HFFc6 (cell line): ENCODE measurements at regions not wholly inside any gene's neighbourhood (a gene's known extent, or its start where the extent isn't known, plus 50 kb on each side); places are given as distances from the start of the nearest gene placed in this dataset.

Experiments used
- DNase-seq: peaks from one replicate; pipeline ENCODE4 v3.0.0-alpha.2; 2018
- H3K27ac Mint-ChIP-seq: 2 replicates; pipeline ENCODE4 v1.8.0; 2020; ENCODE audit warnings: mild to moderate bottlenecking, mixed read lengths
- H3K27me3 Mint-ChIP-seq: 2 replicates; pipeline ENCODE4 v1.8.0; 2021; ENCODE audit warnings: mild to moderate bottlenecking, moderate library complexity, mixed read lengths; ENCODE audit not compliant: insufficient read depth
- H3K36me3 Mint-ChIP-seq: 2 replicates; pipeline ENCODE4 v1.8.0; 2021; ENCODE audit warnings: low read depth, mixed read lengths
- H3K4me1 Mint-ChIP-seq: 2 replicates; pipeline ENCODE4 v1.8.0; 2020; ENCODE audit warnings: low read depth, mixed read lengths
- H3K4me3 Mint-ChIP-seq: 2 replicates; pipeline ENCODE4 v1.8.0; 2020; ENCODE audit warnings: mild to moderate bottlenecking, moderate library complexity, mixed read lengths
- H3K9me3 Mint-ChIP-seq: 2 replicates; pipeline ENCODE4 v1.8.0; 2020; ENCODE audit warnings: mild to moderate bottlenecking, mixed read lengths
- TF ChIP-seq, protein P1 (sequence below): fragments of 200-600 bp; sonication (generic); IDR thresholded peaks from 2 replicates; pipeline ENCODE4 v1.5.0; 2021; ENCODE audit warnings: antibody characterized with exemption, mild to moderate bottlenecking

- Mint-ChIP-seq H3K4me3 (no peak overlapping the region), H3K9me3 (peaks cover 23% of the 10 kb centered on the region), H3K4me1 (no peaks in the 10 kb centered on the region), H3K36me3 (no peaks in the 10 kb centered on the region), H3K27me3 (no peaks in the 10 kb centered on the region), H3K27ac (no peak overlapping the region)
- TF ChIP-seq, protein P1, sequence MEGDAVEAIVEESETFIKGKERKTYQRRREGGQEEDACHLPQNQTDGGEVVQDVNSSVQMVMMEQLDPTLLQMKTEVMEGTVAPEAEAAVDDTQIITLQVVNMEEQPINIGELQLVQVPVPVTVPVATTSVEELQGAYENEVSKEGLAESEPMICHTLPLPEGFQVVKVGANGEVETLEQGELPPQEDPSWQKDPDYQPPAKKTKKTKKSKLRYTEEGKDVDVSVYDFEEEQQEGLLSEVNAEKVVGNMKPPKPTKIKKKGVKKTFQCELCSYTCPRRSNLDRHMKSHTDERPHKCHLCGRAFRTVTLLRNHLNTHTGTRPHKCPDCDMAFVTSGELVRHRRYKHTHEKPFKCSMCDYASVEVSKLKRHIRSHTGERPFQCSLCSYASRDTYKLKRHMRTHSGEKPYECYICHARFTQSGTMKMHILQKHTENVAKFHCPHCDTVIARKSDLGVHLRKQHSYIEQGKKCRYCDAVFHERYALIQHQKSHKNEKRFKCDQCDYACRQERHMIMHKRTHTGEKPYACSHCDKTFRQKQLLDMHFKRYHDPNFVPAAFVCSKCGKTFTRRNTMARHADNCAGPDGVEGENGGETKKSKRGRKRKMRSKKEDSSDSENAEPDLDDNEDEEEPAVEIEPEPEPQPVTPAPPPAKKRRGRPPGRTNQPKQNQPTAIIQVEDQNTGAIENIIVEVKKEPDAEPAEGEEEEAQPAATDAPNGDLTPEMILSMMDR, result no peak
- no peak for DNase-seq
These were observed 207.7 kb upstream of the DACH1 start for GRCh38 chr13:72074663-72075062.

- peaks cover 21% of the 10 kb centered on the region for H3K9me3 Mint-ChIP-seq
- no peaks in the 10 kb centered on the region for H3K4me1 Mint-ChIP-seq
- DNase-seq, result no peak
- TF ChIP-seq, protein P1, result no peak
- H3K27me3 Mint-ChIP-seq, result no peaks in the 10 kb centered on the region
- no peak overlapping the region for H3K4me3 Mint-ChIP-seq
- no peaks in the 10 kb centered on the region for H3K36me3 Mint-ChIP-seq
- H3K27ac Mint-ChIP-seq, result no peak overlapping the region
These were observed 205.3 kb upstream of the DACH1 start for GRCh38 chr13:72072261-72072660.

DNA sequence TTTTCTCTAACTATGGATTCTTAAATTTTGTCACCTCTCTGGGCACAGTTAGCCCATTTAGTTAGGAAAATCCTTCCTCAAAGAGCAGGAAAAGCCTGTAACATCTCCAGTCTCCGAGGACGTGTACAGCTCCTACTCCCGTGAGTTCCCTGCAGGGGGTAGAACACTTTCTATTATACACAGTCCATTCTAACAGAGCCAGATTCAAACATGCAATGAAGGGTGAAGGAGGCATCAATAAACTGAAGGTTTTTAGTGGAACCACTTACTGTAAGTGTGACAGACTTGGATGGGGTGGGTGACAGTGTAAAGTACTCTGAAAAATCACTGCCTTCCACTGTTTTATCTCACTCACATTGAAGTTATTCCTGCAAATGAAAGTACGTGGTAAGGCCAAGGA is 204.7 kb upstream of the DACH1 start:
- peaks cover 23% of the 10 kb centered on the region for H3K9me3 Mint-ChIP-seq
- no peak for DNase-seq
- TF ChIP-seq, protein P1, result no peak
- H3K4me1 Mint-ChIP-seq, result no peaks in the 10 kb centered on the region
- H3K36me3 Mint-ChIP-seq, result no peaks in the 10 kb centered on the region
- no peaks in the 10 kb centered on the region for H3K27me3 Mint-ChIP-seq
- no peak overlapping the region for H3K4me3 Mint-ChIP-seq
- no peak overlapping the region for H3K27ac Mint-ChIP-seq

- no peak for DNase-seq
- Mint-ChIP-seq H3K36me3 (no peaks in the 10 kb centered on the region), H3K4me3 (no peak overlapping the region), H3K4me1 (no peaks in the 10 kb centered on the region), H3K9me3 (peaks cover 76% of the 10 kb centered on the region), H3K27ac (no peak overlapping the region), H3K27me3 (no peaks in the 10 kb centered on the region)
- TF ChIP-seq, protein P1, result no peak
These were observed 195.6 kb upstream of the DACH1 start for GRCh38 chr13:72062566-72062965.

DNA sequence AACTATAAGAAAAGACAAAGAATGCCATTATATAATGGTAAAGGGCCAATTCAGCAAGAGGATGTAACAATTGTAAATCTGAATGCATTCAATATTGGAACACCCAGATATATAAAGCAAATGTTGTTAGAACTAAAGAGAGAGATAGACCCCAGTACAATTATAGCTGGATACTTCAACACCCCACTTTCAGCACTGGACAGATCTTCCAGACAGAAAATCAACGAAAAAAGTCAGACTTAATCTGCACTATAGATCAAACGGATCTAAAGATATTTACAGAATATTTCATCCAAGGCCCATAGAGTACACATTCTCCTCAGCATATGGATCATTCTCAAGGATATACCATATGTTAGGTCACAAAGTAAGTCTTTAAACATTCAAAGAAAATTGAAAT is 194.6 kb upstream of the DACH1 start:
- TF ChIP-seq, protein P1, result no peak
- Mint-ChIP-seq H3K27me3 (no peaks in the 10 kb centered on the region), H3K27ac (no peak overlapping the region), H3K4me3 (no peak overlapping the region), H3K4me1 (no peaks in the 10 kb centered on the region), H3K36me3 (no peaks in the 10 kb centered on the region), H3K9me3 (peaks cover 67% of the 10 kb centered on the region)
- no peak for DNase-seq

DNA sequence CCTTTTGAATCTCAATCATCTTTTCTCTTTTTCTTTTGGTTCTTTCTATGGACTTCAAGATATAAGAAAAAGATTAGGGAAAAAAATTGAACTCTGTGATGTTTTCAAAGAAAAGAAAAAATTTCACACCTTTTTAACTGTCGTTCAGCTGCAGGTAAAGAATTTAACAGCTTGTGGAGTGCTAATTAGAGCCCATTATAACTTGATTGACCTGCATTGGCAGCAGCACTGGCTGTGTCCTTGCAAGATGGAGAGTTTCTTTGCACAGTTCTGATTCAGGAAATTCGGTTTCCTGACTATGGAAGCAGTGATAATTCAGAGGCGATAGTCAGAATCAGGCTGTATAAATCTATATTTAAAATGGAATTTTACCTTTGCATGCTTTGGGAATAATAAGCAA is 183.2 kb upstream of the DACH1 start:
- DNase-seq, result no peak
- no peaks in the 10 kb centered on the region for H3K36me3 Mint-ChIP-seq
- TF ChIP-seq, protein P1, result no peak
- peaks cover 23% of the 10 kb centered on the region for H3K9me3 Mint-ChIP-seq
- H3K4me3 Mint-ChIP-seq, result no peak overlapping the region
- no peaks in the 10 kb centered on the region for H3K27me3 Mint-ChIP-seq
- no peaks in the 10 kb centered on the region for H3K4me1 Mint-ChIP-seq
- no peak overlapping the region for H3K27ac Mint-ChIP-seq
